IMR-90 (cell line): ENCODE measurements at regions not wholly inside any gene's neighbourhood (a gene's known extent, or its start where the extent isn't known, plus 50 kb on each side); places are given as distances from the start of the nearest gene placed in this dataset.

ENCODE experiments used
- ATAC-seq: fragments of 200-7000 bp; cut with Tn5 transposase; 2 replicates; pipeline ENCODE4 v1.9.1; 2020; ENCODE audit warnings: low read depth, mild to moderate bottlenecking, moderate library complexity
- BruUV-seq: library from RNA; stranded (reverse); fragments of 400-500 nt; replicated peaks from 2 replicates; lab custom pipeline; 2021; lab: Mats Ljungman, UMichigan
- CTCF ChIA-PET: fragments of 300-600 bp; formaldehyde crosslinking; extraction: SDS; loops from one replicate; lab custom pipeline; 2021; ENCODE audit warnings: antibody characterized with exemption; lab: Yijun Ruan, JAX
- POLR2A ChIA-PET: fragments of 300-600 bp; sonication (Branson Sonifier 250); formaldehyde crosslinking; loops from one replicate; lab custom pipeline; 2022; ENCODE audit warnings: antibody characterized with exemption; ENCODE audit not compliant: unreplicated experiment; lab: Charles Lee
- DNase-seq: peaks from one replicate; pipeline ENCODE4 v3.0.0; 2013
- H2AFZ ChIP-seq: replicated peaks from 2 replicates; pipeline ENCODE3; 2013; ENCODE audit warnings: low read length, mild to moderate bottlenecking; ENCODE audit not compliant: poor library complexity
- H2AK5ac ChIP-seq: 2 replicates; pipeline ENCODE4 v1.6.1; 2013; ENCODE audit warnings: low read depth, low read length, inconsistent platforms
- H2AK9ac ChIP-seq: replicated peaks from 2 replicates; pipeline ENCODE3; 2013; ENCODE audit warnings: mild to moderate bottlenecking, low read depth, low read length, moderate library complexity; ENCODE audit not compliant: poor library complexity
- H2BK120ac ChIP-seq: 2 replicates; pipeline ENCODE4 v1.6.1; 2013; ENCODE audit warnings: low read depth, low read length, inconsistent platforms
- H2BK15ac ChIP-seq: 3 replicates; pipeline ENCODE4 v1.6.1; 2013; ENCODE audit warnings: low read depth, low read length, inconsistent platforms
- H2BK20ac ChIP-seq: 2 replicates; pipeline ENCODE4 v1.6.1; 2013; ENCODE audit warnings: low read depth, mild to moderate bottlenecking, inconsistent platforms, low read length, moderate library complexity
- H2BK5ac ChIP-seq: 2 replicates; pipeline ENCODE4 v1.6.1; 2013; ENCODE audit warnings: mild to moderate bottlenecking, low read depth, low read length, inconsistent platforms; ENCODE audit not compliant: poor library complexity, severe bottlenecking
- H3K14ac ChIP-seq: replicated peaks from 2 replicates; pipeline ENCODE4 v1.6.1; 2013; ENCODE audit warnings: low read depth, low read length, inconsistent platforms
- H3K18ac ChIP-seq: 2 replicates; pipeline ENCODE4 v1.6.1; 2013; ENCODE audit warnings: low read depth, low read length, control low read depth
- H3K23ac ChIP-seq: 2 replicates; pipeline ENCODE4 v1.6.1; 2013; ENCODE audit warnings: low read depth, low read length, inconsistent platforms
- H3K27ac ChIP-seq: 2 replicates; pipeline ENCODE4 v1.5.1; 2013; ENCODE audit warnings: mild to moderate bottlenecking, control low read depth, low read length; ENCODE audit not compliant: insufficient read depth
- H3K27me3 ChIP-seq: 2 replicates; pipeline ENCODE4 v1.6.1; 2013; ENCODE audit warnings: low read length; ENCODE audit not compliant: control insufficient read depth, insufficient read depth
- H3K36me3 ChIP-seq: 2 replicates; pipeline ENCODE4 v1.6.1; 2013; ENCODE audit warnings: low read length, mixed read lengths; ENCODE audit not compliant: control insufficient read depth, insufficient read depth
- H3K4ac ChIP-seq: 2 replicates; pipeline ENCODE4 v1.6.1; 2013; ENCODE audit warnings: low read depth, low read length, inconsistent platforms
- H3K4me1 ChIP-seq: 2 replicates; pipeline ENCODE4 v1.6.1; 2013; ENCODE audit warnings: low read length, mixed read lengths; ENCODE audit not compliant: control insufficient read depth, insufficient read depth
- H3K4me2 ChIP-seq: 2 replicates; pipeline ENCODE4 v1.6.1; 2013; ENCODE audit warnings: low read depth, mild to moderate bottlenecking, control low read depth, low read length, moderate library complexity
- H3K4me3 ChIP-seq: 2 replicates; pipeline ENCODE4 v1.5.1; 2013; ENCODE audit warnings: low read depth, mild to moderate bottlenecking, control low read depth, low read length, moderate library complexity; ENCODE audit not compliant: insufficient read depth
- H3K56ac ChIP-seq: 2 replicates; pipeline ENCODE4 v1.6.1; 2013; ENCODE audit warnings: low read length, inconsistent platforms; ENCODE audit not compliant: insufficient read depth; ENCODE audit errors: extremely low read depth
- H3K79me1 ChIP-seq, 2 experiments: 2 replicates each; pipeline ENCODE4 v1.6.1; 2013; ENCODE audit warnings: low read length in 2 of 2, inconsistent platforms in 1 of 2, low read depth in 1 of 2
- H3K9ac ChIP-seq: 2 replicates; pipeline ENCODE4 v1.6.1; 2013; ENCODE audit warnings: low read depth, low read length, control low read depth
- H3K9me1 ChIP-seq: 2 replicates; pipeline ENCODE4 v1.6.1; 2013; ENCODE audit warnings: low read length, inconsistent platforms; ENCODE audit not compliant: insufficient read depth
- H3K9me3 ChIP-seq: 2 replicates; pipeline ENCODE4 v1.6.1; 2013; ENCODE audit warnings: low read length; ENCODE audit not compliant: control insufficient read depth, insufficient read depth
- H4K20me1 ChIP-seq: 2 replicates; pipeline ENCODE4 v1.6.1; 2013; ENCODE audit warnings: low read length, inconsistent platforms; ENCODE audit not compliant: insufficient read depth
- H4K5ac ChIP-seq: 2 replicates; pipeline ENCODE4 v1.6.1; 2013; ENCODE audit warnings: mild to moderate bottlenecking, low read depth, low read length, control low read depth
- H4K8ac ChIP-seq, 2 experiments: 2 replicates each; pipeline ENCODE4 v1.6.1; 2013; ENCODE audit warnings: low read depth in 2 of 2, low read length in 2 of 2, control low read depth in 1 of 2, inconsistent platforms in 1 of 2
- H4K91ac ChIP-seq: 2 replicates; pipeline ENCODE4 v1.6.1; 2013; ENCODE audit warnings: low read depth, low read length, inconsistent platforms; ENCODE audit not compliant: insufficient read depth
- CEBPB ChIP-seq: IDR thresholded peaks from 2 replicates; pipeline ENCODE4 v1.6.1; 2012; ENCODE audit warnings: low read depth, low read length, improper control_type of control experiment
- MAZ ChIP-seq: IDR thresholded peaks from 2 replicates; pipeline ENCODE4 v1.6.1; 2012; ENCODE audit warnings: low read depth, mild to moderate bottlenecking, low read length, improper control_type of control experiment, moderate library complexity, borderline replicate concordance
- NFE2L2 ChIP-seq: fragments of 150-350 bp; IDR thresholded peaks from 2 replicates; pipeline ENCODE4 v1.6.1; 2016; ENCODE audit warnings: low read depth, mild to moderate bottlenecking, low read length
- POLR2A ChIP-seq: IDR thresholded peaks from 2 replicates; pipeline ENCODE4 v1.6.1; 2012; ENCODE audit warnings: mild to moderate bottlenecking, low read depth, low read length
- RAD21 ChIP-seq: IDR thresholded peaks from 2 replicates; pipeline ENCODE4 v1.6.1; 2012; ENCODE audit warnings: low read length, improper control_type of control experiment
- RCOR1 ChIP-seq: IDR thresholded peaks from 2 replicates; pipeline ENCODE4 v1.6.1; 2012; ENCODE audit warnings: mild to moderate bottlenecking, low read length, improper control_type of control experiment; ENCODE audit not compliant: insufficient replicate concordance
- WGBS, 2 experiments: methylation state at CpG; one replicate each; pipeline versions ENCODE4 v1.1.5 to v1.1.7; 2013; ENCODE audit warnings: missing lambda C conversion rate in 2 of 2; ENCODE audit not compliant: insufficient read length in 1 of 2; ENCODE audit errors: extremely low coverage in 2 of 2; 5-methylcytosine and 5-hydroxymethylcytosine counted together
- dilution Hi-C: fragments of 300-500 bp; cut with HindIII; formaldehyde crosslinking; loops from one replicate; pipeline ENCODE4 v1.14.3; 2018; ENCODE audit warnings: low sequenced_read_pairs; ENCODE audit not compliant: unreplicated experiment
- in situ Hi-C: fragments of 300-500 bp; cut with MboI; formaldehyde crosslinking; loops from 3 replicates; pipeline ENCODE4 v1.14.3; 2019; ENCODE audit warnings: low sequenced_read_pairs, inconsistent platforms, mixed read lengths
- intact Hi-C: fragments of 100-400 bp; cut with micrococcal nuclease; formaldehyde crosslinking; loops from 2 replicates; pipeline ENCODE4 v1.10.0; 2022
- TF ChIP-seq, protein P1 (sequence below): conservative IDR thresholded peaks from 2 replicates; pipeline ENCODE4 v1.5.1; 2012; ENCODE audit warnings: mild to moderate bottlenecking, low read depth, low read length, improper control_type of control experiment

DNA sequence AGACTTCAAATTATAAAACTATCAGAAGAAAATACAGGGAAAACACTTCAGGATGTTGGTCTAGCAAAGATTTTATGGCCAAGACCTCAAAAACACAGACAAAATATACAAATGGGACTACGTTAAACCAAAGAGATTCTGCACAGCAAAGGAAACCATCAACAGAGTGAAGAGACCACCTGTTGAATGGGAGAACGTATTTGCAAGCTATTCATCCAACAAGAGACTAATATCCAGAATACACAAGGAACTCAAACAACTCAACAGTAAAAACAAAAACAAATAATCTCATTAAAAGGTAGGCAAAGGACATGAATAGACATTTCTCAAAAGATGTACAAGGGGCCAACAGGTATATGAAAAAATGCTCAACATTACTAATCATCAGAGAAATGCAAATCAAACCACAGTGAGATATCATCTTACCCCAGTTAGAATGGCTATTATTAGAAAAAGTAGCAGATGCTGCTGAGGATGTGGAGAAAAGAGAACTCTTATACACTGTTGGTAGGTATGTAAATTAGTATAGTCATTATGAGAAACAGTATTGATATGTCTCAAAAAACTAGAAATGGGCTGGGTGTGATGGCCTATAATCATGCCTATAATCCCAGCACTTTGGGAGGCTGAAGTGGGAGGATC, 112.6 kb downstream of the LRIG2 start:
- Histone ChIP-seq H3K9me1 (no peaks in the 10 kb centered on the region), H2AK5ac (no peak overlapping the region), H3K23ac (no peak overlapping the region), H3K9me3 (no peaks in the 10 kb centered on the region), H3K4me3 (no peak overlapping the region), H3K4me1 (no peaks in the 10 kb centered on the region), H4K8ac (no peak overlapping the region), H2AFZ (no peak overlapping the region), H3K27me3 (peaks cover 7% of the 10 kb centered on the region), H2BK20ac (no peak overlapping the region), H3K27ac (no peak overlapping the region), H4K91ac (no peak overlapping the region), H3K79me1 (no peaks in the 10 kb centered on the region), H2BK15ac (no peak overlapping the region), H3K9ac (no peak overlapping the region), H4K5ac (no peak overlapping the region), H3K14ac (no peak overlapping the region), H2BK120ac (no peak overlapping the region), H3K4me2 (no peak overlapping the region), H2AK9ac (no peak overlapping the region), H3K36me3 (no peaks in the 10 kb centered on the region), H3K56ac (no peak overlapping the region), H2BK5ac (no peak overlapping the region), H4K20me1 (no peaks in the 10 kb centered on the region), H3K4ac (no peak overlapping the region), H3K18ac (no peak overlapping the region)
- no peak for ATAC-seq
- WGBS, 2 experiments: no CpG with 5 or more reads among the region's 2 CpGs
- BruUV-seq: no TSS peak
- in situ Hi-C loops (no loop called here), dilution Hi-C loops (no loop called here), intact Hi-C loops (no loop called here)
- CTCF ChIA-PET: no interaction called here
- no peak for DNase-seq
- POLR2A ChIA-PET: no interaction called here
- TF ChIP-seq MAZ (no peak), NFE2L2 (no peak), POLR2A (no peak), CEBPB (no peak), RAD21 (no peak), RCOR1 (no peak)
- TF ChIP-seq, protein P1, sequence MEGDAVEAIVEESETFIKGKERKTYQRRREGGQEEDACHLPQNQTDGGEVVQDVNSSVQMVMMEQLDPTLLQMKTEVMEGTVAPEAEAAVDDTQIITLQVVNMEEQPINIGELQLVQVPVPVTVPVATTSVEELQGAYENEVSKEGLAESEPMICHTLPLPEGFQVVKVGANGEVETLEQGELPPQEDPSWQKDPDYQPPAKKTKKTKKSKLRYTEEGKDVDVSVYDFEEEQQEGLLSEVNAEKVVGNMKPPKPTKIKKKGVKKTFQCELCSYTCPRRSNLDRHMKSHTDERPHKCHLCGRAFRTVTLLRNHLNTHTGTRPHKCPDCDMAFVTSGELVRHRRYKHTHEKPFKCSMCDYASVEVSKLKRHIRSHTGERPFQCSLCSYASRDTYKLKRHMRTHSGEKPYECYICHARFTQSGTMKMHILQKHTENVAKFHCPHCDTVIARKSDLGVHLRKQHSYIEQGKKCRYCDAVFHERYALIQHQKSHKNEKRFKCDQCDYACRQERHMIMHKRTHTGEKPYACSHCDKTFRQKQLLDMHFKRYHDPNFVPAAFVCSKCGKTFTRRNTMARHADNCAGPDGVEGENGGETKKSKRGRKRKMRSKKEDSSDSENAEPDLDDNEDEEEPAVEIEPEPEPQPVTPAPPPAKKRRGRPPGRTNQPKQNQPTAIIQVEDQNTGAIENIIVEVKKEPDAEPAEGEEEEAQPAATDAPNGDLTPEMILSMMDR: no peak
